ENCODE measurements at regions not wholly inside any gene's neighbourhood (a gene's known extent, or its start where the extent isn't known, plus 50 kb on each side); places are given as distances from the start of the nearest gene placed in this dataset.

- no peak for TF ChIP-seq SRSF9 (IDR thresholded peaks at IDR 0.05; ENCODE audit: borderline replicate concordance, low read depth, low read length)
- no peak for TF ChIP-seq ZBTB49 (CRISPR knock-in tag; IDR thresholded peaks at IDR 0.05; ENCODE audit: borderline replicate concordance)
- TF ChIP-seq CCAR2 (IDR thresholded peaks at IDR 0.05; ENCODE audit: low read depth, low read length), result no peak
- no peak for TF ChIP-seq ZNF3 (CRISPR knock-in tag; IDR thresholded peaks at IDR 0.05)
- TF ChIP-seq ZNF707 (CRISPR knock-in tag; conservative IDR thresholded peaks at IDR 0.05), result no peak
- no peak for TF ChIP-seq ELF2 (CRISPR knock-in tag; IDR thresholded peaks at IDR 0.05)
- no peak for TF ChIP-seq ARID4B (CRISPR knock-in tag; IDR thresholded peaks at IDR 0.05)
- no peak for TF ChIP-seq CBX2 (IDR thresholded peaks at IDR 0.05; ENCODE audit: insufficient read depth, low read length, poor library complexity, severe bottlenecking)
- TF ChIP-seq ZNF217 (CRISPR knock-in tag; IDR thresholded peaks at IDR 0.05), result no peak
- TF ChIP-seq ZC3H4 (CRISPR knock-in tag; IDR thresholded peaks at IDR 0.05; ENCODE audit: borderline replicate concordance), result no peak
- TF ChIP-seq RFX7 (CRISPR knock-in tag; IDR thresholded peaks at IDR 0.05), result no peak
- 2% methylated on average over 15 of the region's 15 CpGs for WGBS (ENCODE audit: insufficient coverage, low coverage, missing lambda C conversion rate)
- no peak for ATAC-seq
- Histone ChIP-seq H2AFZ (ENCODE audit: low read depth, low read length) (no peak overlapping the region), H3K4me3 (no peak overlapping the region), H3K9me1 (ENCODE audit: control insufficient read depth, insufficient read depth, low read length) (no peaks in the 10 kb centered on the region), H3K36me3 (ENCODE audit: control insufficient read depth, insufficient read depth, low read length) (no peaks in the 10 kb centered on the region), H3K4me2 (ENCODE audit: insufficient read depth, low read length) (no peak overlapping the region), H3K9ac (ENCODE audit: insufficient read depth in 1 of 2, low read depth in 2 of 2, low read length in 2 of 2) (no peak overlapping the region), H3K27ac (ENCODE audit: extremely low read depth, low read depth, low read length) (no peak overlapping the region), H3K4me1 (replicated peaks in 1 of 2; ENCODE audit: control insufficient read depth in 2 of 2, insufficient read depth in 2 of 2, low read length in 2 of 2) (peaks cover 0 to 2% of the 10 kb centered on the region in 2 experiments; a peak in 1 of 5 replicates), H4K20me1 (replicated peaks; ENCODE audit: control insufficient read depth, insufficient read depth, low read length) (no peaks in the 10 kb centered on the region), H3K79me2 (ENCODE audit: control insufficient read depth, insufficient read depth, low read length) (no peaks in the 10 kb centered on the region), H3K9me3 (replicated peaks; ENCODE audit: control insufficient read depth, insufficient read depth, low read depth, low read length) (no peaks in the 10 kb centered on the region), H3K27me3 (ENCODE audit: control insufficient read depth in 2 of 2, insufficient read depth in 2 of 2, low read length in 2 of 2) (peaks cover 19 to 60% of the 10 kb centered on the region in 2 experiments)
- DNase-seq (ENCODE audit: extremely low read depth in 1 of 4, low spot score in 3 of 4), result no peak
- in situ Hi-C loops (cut with MboI) (no loop called here), intact Hi-C loops (cut with micrococcal nuclease) (no loop called here)
- BruUV-seq (replicated peaks), result no TSS peak
- ChIA-PET POLR2A (no interaction called here), CTCF (ENCODE audit: low intra/inter-chr PET ratio) (no interaction called here)
- FAIRE-seq, result no peak
These were observed 54.1 kb upstream of the B3GAT1 start for GRCh38 chr11:134466156-134466555.
